ENCODE measurements at regions not wholly inside any gene's neighbourhood (a gene's known extent, or its start where the extent isn't known, plus 50 kb on each side); places are given as distances from the start of the nearest gene placed in this dataset.

DNA sequence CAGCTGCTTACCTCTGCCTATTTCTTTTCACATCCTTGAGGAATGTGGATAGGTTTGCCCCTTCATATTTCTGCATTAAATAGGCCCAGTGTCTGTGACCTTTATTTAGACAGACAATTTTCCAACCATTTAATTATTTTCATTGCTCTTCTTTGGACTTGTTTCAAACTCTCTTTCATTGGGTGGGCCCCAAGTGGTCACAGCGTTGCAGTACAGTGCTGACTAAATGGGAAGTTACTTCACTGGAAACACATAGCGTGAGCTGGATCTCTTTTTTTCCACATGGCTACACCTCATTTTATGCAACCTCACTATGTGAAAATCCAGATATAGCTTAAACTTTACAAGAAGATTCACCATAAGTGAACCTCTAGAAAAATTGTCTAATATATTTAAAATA lies 438.9 kb downstream of the ADAMTS20 start:
- Histone ChIP-seq H3K36me3 (ENCODE audit: insufficient read depth, low read length) (no peaks in the 10 kb centered on the region), H3K9me3 (ENCODE audit: insufficient read depth, low read depth, low read length) (no peaks in the 10 kb centered on the region), H3K9ac (ENCODE audit: low read depth, low read length, poor library complexity, severe bottlenecking) (no peak overlapping the region), H2AFZ (ENCODE audit: low read length) (no peak overlapping the region), H3K4me1 (ENCODE audit: insufficient read depth, low read length, poor library complexity, severe bottlenecking) (no peaks in the 10 kb centered on the region), H3K9me2 (replicated peaks; ENCODE audit: low read depth, low read length) (no peaks in the 10 kb centered on the region), H3K79me2 (ENCODE audit: insufficient read depth, low read length) (no peaks in the 10 kb centered on the region), H3K4me2 (ENCODE audit: low read depth, low read length, poor library complexity, severe bottlenecking) (no peak overlapping the region), H3F3A (ENCODE audit: low read depth) (no peaks in the 10 kb centered on the region), H3K4me3 (ENCODE audit: low read length, poor library complexity, severe bottlenecking) (no peak overlapping the region), H4K20me1 (ENCODE audit: insufficient read depth, low read length, poor library complexity, severe bottlenecking) (no peaks in the 10 kb centered on the region), H3K27me3 (ENCODE audit: insufficient read depth, low read length, poor library complexity, severe bottlenecking) (no peaks in the 10 kb centered on the region)
- no peak for TF ChIP-seq CTCF (conservative IDR thresholded peaks at IDR 0.05; ENCODE audit: low read length)
- no peak for TF ChIP-seq EZH2phosphoT487 (IDR thresholded peaks at IDR 0.05; ENCODE audit: borderline replicate concordance)

GRCh38 chr12:43112101-43112920 lies 439.7 kb downstream of the ADAMTS20 start:
- H3K9me2 ChIP-seq (replicated peaks; ENCODE audit: low read depth, low read length): no peaks in the 10 kb centered on the region
- no peaks in the 10 kb centered on the region for H3K9me3 ChIP-seq (ENCODE audit: insufficient read depth, low read depth, low read length)
- no peaks in the 10 kb centered on the region for H3K36me3 ChIP-seq (ENCODE audit: insufficient read depth, low read length)
- no peak overlapping the region for H2AFZ ChIP-seq (ENCODE audit: low read length)
- H3K27me3 ChIP-seq (ENCODE audit: insufficient read depth, low read length, poor library complexity, severe bottlenecking): no peaks in the 10 kb centered on the region
- no peak overlapping the region for H3K4me3 ChIP-seq (ENCODE audit: low read length, poor library complexity, severe bottlenecking)
- no peak for TF ChIP-seq CTCF (conservative IDR thresholded peaks at IDR 0.05; ENCODE audit: low read length)
- TF ChIP-seq EZH2phosphoT487 (IDR thresholded peaks at IDR 0.05; ENCODE audit: borderline replicate concordance): no peak
- no peak overlapping the region for H3K9ac ChIP-seq (ENCODE audit: low read depth, low read length, poor library complexity, severe bottlenecking)
- no peak overlapping the region for H3K4me2 ChIP-seq (ENCODE audit: low read depth, low read length, poor library complexity, severe bottlenecking)
- H3K79me2 ChIP-seq (ENCODE audit: insufficient read depth, low read length): no peaks in the 10 kb centered on the region
- no peaks in the 10 kb centered on the region for H3K4me1 ChIP-seq (ENCODE audit: insufficient read depth, low read length, poor library complexity, severe bottlenecking)
- H3F3A ChIP-seq (ENCODE audit: low read depth): no peaks in the 10 kb centered on the region
- H4K20me1 ChIP-seq (ENCODE audit: insufficient read depth, low read length, poor library complexity, severe bottlenecking): no peaks in the 10 kb centered on the region

DNA sequence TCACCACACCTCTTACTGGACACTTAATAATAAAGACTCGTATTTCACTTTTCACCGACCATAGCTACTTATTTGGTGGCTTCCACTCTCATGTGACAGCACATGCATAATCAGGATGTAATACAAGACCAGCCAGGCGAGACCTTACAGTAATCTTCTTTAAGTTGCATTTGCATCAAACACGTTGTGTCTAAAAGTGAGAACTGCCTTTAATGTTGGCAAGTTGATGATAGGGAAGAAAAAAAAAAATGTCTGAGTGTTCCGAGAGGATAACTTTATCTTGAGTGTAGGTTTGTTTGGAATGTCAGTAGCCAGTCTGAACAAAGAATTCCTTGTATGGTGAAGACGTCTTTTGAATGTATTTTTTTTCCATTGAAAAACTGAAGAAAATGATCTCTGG lies 440.4 kb downstream of the ADAMTS20 start:
- H2AFZ ChIP-seq (ENCODE audit: low read length): no peak overlapping the region
- no peaks in the 10 kb centered on the region for H3K9me2 ChIP-seq (replicated peaks; ENCODE audit: low read depth, low read length)
- no peaks in the 10 kb centered on the region for H3K79me2 ChIP-seq (ENCODE audit: insufficient read depth, low read length)
- no peaks in the 10 kb centered on the region for H3K9me3 ChIP-seq (ENCODE audit: insufficient read depth, low read depth, low read length)
- H3K9ac ChIP-seq (ENCODE audit: low read depth, low read length, poor library complexity, severe bottlenecking): no peak overlapping the region
- H3K4me1 ChIP-seq (ENCODE audit: insufficient read depth, low read length, poor library complexity, severe bottlenecking): no peaks in the 10 kb centered on the region
- no peak overlapping the region for H3K4me3 ChIP-seq (ENCODE audit: low read length, poor library complexity, severe bottlenecking)
- no peak overlapping the region for H3K4me2 ChIP-seq (ENCODE audit: low read depth, low read length, poor library complexity, severe bottlenecking)
- no peaks in the 10 kb centered on the region for H3K27me3 ChIP-seq (ENCODE audit: insufficient read depth, low read length, poor library complexity, severe bottlenecking)
- no peaks in the 10 kb centered on the region for H4K20me1 ChIP-seq (ENCODE audit: insufficient read depth, low read length, poor library complexity, severe bottlenecking)
- H3F3A ChIP-seq (ENCODE audit: low read depth): no peaks in the 10 kb centered on the region
- TF ChIP-seq EZH2phosphoT487 (IDR thresholded peaks at IDR 0.05; ENCODE audit: borderline replicate concordance) (no peak), CTCF (conservative IDR thresholded peaks at IDR 0.05; ENCODE audit: low read length) (no peak)
- H3K36me3 ChIP-seq (ENCODE audit: insufficient read depth, low read length): no peaks in the 10 kb centered on the region
